GM23338 (cell line): ENCODE measurements at regions not wholly inside any gene's neighbourhood (a gene's known extent, or its start where the extent isn't known, plus 50 kb on each side); places are given as distances from the start of the nearest gene placed in this dataset.
"Not testable (repeated sequence)": the region's sequence is repeated elsewhere in the genome, so short reads cannot be mapped to it uniquely, and the experiment has no call there.

Experiments used
- CTCF ChIP-seq, 2 experiments: fragments of 200-600 bp in 1 of 2; sonication (generic) in 1 of 2; conservative IDR thresholded peaks; 2 replicates each; pipeline versions ENCODE4 v1.5.1 to v1.6.1; 2016 to 2017; ENCODE audit warnings: antibody characterized with exemption in 2 of 2, low read depth in 2 of 2, mild to moderate bottlenecking in 2 of 2, moderate library complexity in 1 of 2
- EZH2phosphoT487 ChIP-seq: fragments of 200-600 bp; sonication (generic); IDR thresholded peaks from one replicate; pipeline ENCODE4 v1.8.1; 2018; ENCODE audit warnings: antibody characterized with exemption; ENCODE audit not compliant: unreplicated experiment

GRCh38 chr13:53305419-53305818 lies 276.8 kb downstream of the OLFM4 start:
- not testable (repeated sequence) for TF ChIP-seq EZH2phosphoT487
- peak; percentile 38 to 57 for TF ChIP-seq CTCF (conservative IDR thresholded peaks at IDR 0.05; ENCODE audit: low read depth in 2 of 2)
